Osteocyte (in vitro differentiated cells): ENCODE measurements at regions not wholly inside any gene's neighbourhood (a gene's known extent, or its start where the extent isn't known, plus 50 kb on each side); places are given as distances from the start of the nearest gene placed in this dataset.

Experiments used
- DNase-seq: peaks from one replicate; pipeline ENCODE4 v3.0.0; 2021; ENCODE audit warnings: mixed read lengths; ENCODE audit not compliant: unreplicated experiment; ENCODE audit errors: extremely low spot score
- H3K27ac Mint-ChIP-seq: one replicate; pipeline ENCODE4 v1.8.0; 2021; ENCODE audit warnings: mild to moderate bottlenecking, mixed read lengths; ENCODE audit not compliant: unreplicated experiment
- H3K27me3 Mint-ChIP-seq: one replicate; pipeline ENCODE4 v1.8.0; 2021; ENCODE audit warnings: mixed read lengths; ENCODE audit not compliant: unreplicated experiment
- H3K36me3 Mint-ChIP-seq: one replicate; pipeline ENCODE4 v1.8.0; 2021; ENCODE audit warnings: mixed read lengths; ENCODE audit not compliant: unreplicated experiment
- H3K4me1 Mint-ChIP-seq: one replicate; pipeline ENCODE4 v1.8.0; 2021; ENCODE audit warnings: mixed read lengths; ENCODE audit not compliant: unreplicated experiment
- H3K4me3 Mint-ChIP-seq: one replicate; pipeline ENCODE4 v1.8.0; 2021; ENCODE audit warnings: mild to moderate bottlenecking, moderate library complexity, mixed read lengths; ENCODE audit not compliant: unreplicated experiment
- H3K9me3 Mint-ChIP-seq: one replicate; pipeline ENCODE4 v1.8.0; 2021; ENCODE audit warnings: mixed read lengths; ENCODE audit not compliant: unreplicated experiment
- TF ChIP-seq, protein P1 (sequence below): fragments of 200-600 bp; sonication (generic); IDR thresholded peaks from 2 replicates; pipeline ENCODE4 v1.5.0; 2021; ENCODE audit warnings: antibody characterized with exemption, mild to moderate bottlenecking, moderate library complexity

DNA sequence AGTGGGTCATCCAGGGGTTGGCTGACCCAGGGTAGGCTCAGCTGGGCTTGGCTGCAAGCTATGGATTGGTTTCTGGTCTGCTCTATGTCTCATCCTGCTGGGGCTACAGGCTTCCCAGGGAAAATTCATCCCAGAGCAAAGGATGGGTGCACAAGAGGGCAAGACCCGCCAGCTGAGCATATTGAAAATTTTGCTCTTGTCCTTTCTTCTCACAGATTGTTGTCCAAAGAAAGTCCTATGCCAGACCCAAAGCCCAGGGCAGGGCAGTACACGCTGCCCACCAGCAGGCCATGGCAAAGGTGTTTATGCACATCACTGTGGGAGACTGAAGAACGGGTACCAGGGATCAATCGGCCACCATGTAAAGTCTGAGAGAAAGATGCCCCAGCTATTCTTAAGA lies 95.3 kb upstream of the PARP11 start:
- Mint-ChIP-seq H3K36me3 (no peaks in the 10 kb centered on the region), H3K4me3 (no peak overlapping the region), H3K9me3 (peaks cover 6% of the 10 kb centered on the region), H3K27ac (no peak overlapping the region), H3K27me3 (no peaks in the 10 kb centered on the region), H3K4me1 (no peaks in the 10 kb centered on the region)
- TF ChIP-seq, protein P1, sequence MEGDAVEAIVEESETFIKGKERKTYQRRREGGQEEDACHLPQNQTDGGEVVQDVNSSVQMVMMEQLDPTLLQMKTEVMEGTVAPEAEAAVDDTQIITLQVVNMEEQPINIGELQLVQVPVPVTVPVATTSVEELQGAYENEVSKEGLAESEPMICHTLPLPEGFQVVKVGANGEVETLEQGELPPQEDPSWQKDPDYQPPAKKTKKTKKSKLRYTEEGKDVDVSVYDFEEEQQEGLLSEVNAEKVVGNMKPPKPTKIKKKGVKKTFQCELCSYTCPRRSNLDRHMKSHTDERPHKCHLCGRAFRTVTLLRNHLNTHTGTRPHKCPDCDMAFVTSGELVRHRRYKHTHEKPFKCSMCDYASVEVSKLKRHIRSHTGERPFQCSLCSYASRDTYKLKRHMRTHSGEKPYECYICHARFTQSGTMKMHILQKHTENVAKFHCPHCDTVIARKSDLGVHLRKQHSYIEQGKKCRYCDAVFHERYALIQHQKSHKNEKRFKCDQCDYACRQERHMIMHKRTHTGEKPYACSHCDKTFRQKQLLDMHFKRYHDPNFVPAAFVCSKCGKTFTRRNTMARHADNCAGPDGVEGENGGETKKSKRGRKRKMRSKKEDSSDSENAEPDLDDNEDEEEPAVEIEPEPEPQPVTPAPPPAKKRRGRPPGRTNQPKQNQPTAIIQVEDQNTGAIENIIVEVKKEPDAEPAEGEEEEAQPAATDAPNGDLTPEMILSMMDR: no peak
- DNase-seq: peak; percentile 56

- DNase-seq: peak; percentile 79
- Mint-ChIP-seq H3K27ac (no peak overlapping the region), H3K4me1 (no peaks in the 10 kb centered on the region), H3K27me3 (no peaks in the 10 kb centered on the region), H3K4me3 (no peak overlapping the region), H3K36me3 (no peaks in the 10 kb centered on the region), H3K9me3 (peaks cover 6% of the 10 kb centered on the region)
- TF ChIP-seq, protein P1: no peak
These were observed 94.5 kb upstream of the PARP11 start for GRCh38 chr12:3967556-3968160.

DNA sequence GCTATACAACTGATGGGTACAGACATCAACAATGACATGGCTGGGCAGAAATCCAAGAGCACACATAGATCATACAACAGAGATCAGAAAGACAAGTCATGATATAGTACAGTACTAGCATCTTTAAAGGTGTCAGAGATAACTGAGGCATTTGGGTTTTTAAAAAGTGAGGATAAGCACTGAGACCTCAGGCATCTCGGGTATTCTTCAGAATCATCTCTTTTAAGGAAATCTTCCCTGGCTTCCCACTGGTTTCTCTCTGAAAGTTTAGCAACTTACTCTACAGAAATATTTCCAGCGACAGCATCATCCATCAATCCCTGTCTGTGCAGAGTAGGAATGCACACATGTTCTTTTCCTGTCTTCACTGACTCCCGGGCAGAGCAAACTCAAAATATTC lies 93.2 kb upstream of the PARP11 start:
- Mint-ChIP-seq H3K27ac (no peak overlapping the region), H3K27me3 (no peaks in the 10 kb centered on the region), H3K36me3 (no peaks in the 10 kb centered on the region), H3K4me1 (no peaks in the 10 kb centered on the region), H3K9me3 (no peaks in the 10 kb centered on the region), H3K4me3 (no peak overlapping the region)
- DNase-seq: no peak
- TF ChIP-seq, protein P1: no peak

- Mint-ChIP-seq H3K27me3 (no peaks in the 10 kb centered on the region), H3K9me3 (no peaks in the 10 kb centered on the region), H3K4me1 (no peaks in the 10 kb centered on the region), H3K4me3 (no peak overlapping the region), H3K27ac (no peak overlapping the region), H3K36me3 (no peaks in the 10 kb centered on the region)
- TF ChIP-seq, protein P1: no peak
- no peak for DNase-seq
These were observed 91.8 kb upstream of the PARP11 start for GRCh38 chr12:3965046-3965445.

DNA sequence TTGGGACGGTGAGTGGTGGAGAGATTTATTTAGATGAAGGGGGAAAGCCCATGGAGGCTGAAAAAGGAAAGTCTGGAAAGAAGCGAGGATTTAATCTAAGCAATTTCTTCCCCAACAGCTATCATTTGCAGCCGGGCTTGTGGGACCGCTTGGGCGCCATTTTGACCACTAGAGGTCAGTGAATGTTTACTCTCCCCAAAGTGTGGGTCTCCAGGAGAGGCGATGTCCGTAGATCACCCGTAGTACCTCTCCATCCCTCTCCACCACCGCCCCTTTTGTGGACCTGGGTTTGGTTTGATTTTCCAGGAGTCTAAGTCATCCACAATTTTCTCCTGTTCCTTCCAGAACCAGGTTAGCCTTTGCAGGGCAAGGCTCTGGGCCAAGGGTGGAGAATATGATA lies 91.2 kb upstream of the PARP11 start:
- Mint-ChIP-seq H3K27me3 (no peaks in the 10 kb centered on the region), H3K4me1 (no peaks in the 10 kb centered on the region), H3K27ac (no peak overlapping the region), H3K36me3 (no peaks in the 10 kb centered on the region), H3K4me3 (no peak overlapping the region), H3K9me3 (no peaks in the 10 kb centered on the region)
- DNase-seq: peak; percentile 67
- TF ChIP-seq, protein P1: no peak
